Kidney epithelial cell (primary cell): ENCODE measurements at regions not wholly inside any gene's neighbourhood (a gene's known extent, or its start where the extent isn't known, plus 50 kb on each side); places are given as distances from the start of the nearest gene placed in this dataset.
"Not testable (repeated sequence)": the region's sequence is repeated elsewhere in the genome, so short reads cannot be mapped to it uniquely, and the experiment has no call there.

Experiments used
- DNase-seq: peaks from one replicate; pipeline ENCODE4 v3.0.0-alpha.2; 2010; ENCODE audit warnings: low read depth
- H3K27me3 ChIP-seq: 2 replicates; pipeline ENCODE4 v1.6.0; 2011; ENCODE audit warnings: low read length; ENCODE audit not compliant: control insufficient read depth, insufficient read depth
- H3K36me3 ChIP-seq: 2 replicates; pipeline ENCODE4 v1.5.1; 2011; ENCODE audit warnings: low read length; ENCODE audit not compliant: control insufficient read depth, insufficient read depth
- H3K4me3 ChIP-seq: 2 replicates; pipeline ENCODE4 v1.5.1; 2011; ENCODE audit warnings: low read depth, mild to moderate bottlenecking, control low read depth, low read length
- TF ChIP-seq, protein P1 (sequence below): IDR thresholded peaks from 2 replicates; pipeline ENCODE4 v1.5.1; 2011; ENCODE audit warnings: mild to moderate bottlenecking, moderate library complexity, low read length, control low read depth, inconsistent platforms; ENCODE audit not compliant: insufficient read depth, poor library complexity, severe bottlenecking

DNA sequence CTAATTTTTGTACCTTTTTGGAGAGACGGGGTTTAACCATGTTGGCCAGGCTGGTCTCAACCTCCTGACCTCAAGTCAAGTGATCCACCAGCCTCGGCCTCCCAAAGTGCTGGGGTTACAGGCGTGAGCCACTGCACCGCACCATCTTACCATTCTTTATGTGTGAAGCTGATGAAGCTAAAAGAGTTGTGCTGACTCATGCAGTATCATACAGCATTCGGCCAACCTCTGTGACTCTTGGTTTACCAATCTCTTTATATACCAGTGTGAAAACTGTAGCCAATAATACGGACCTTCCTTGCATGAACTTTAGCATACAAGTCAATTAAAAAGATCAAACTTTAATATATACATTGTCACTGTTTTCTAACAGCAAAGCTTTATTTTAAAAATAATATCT lies 878.2 kb upstream of the MBL2 start:
- H3K4me3 ChIP-seq: no peak overlapping the region
- no peaks in the 10 kb centered on the region for H3K27me3 ChIP-seq
- no peak for DNase-seq
- H3K36me3 ChIP-seq: no peaks in the 10 kb centered on the region
- TF ChIP-seq, protein P1, sequence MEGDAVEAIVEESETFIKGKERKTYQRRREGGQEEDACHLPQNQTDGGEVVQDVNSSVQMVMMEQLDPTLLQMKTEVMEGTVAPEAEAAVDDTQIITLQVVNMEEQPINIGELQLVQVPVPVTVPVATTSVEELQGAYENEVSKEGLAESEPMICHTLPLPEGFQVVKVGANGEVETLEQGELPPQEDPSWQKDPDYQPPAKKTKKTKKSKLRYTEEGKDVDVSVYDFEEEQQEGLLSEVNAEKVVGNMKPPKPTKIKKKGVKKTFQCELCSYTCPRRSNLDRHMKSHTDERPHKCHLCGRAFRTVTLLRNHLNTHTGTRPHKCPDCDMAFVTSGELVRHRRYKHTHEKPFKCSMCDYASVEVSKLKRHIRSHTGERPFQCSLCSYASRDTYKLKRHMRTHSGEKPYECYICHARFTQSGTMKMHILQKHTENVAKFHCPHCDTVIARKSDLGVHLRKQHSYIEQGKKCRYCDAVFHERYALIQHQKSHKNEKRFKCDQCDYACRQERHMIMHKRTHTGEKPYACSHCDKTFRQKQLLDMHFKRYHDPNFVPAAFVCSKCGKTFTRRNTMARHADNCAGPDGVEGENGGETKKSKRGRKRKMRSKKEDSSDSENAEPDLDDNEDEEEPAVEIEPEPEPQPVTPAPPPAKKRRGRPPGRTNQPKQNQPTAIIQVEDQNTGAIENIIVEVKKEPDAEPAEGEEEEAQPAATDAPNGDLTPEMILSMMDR: no peak

DNA sequence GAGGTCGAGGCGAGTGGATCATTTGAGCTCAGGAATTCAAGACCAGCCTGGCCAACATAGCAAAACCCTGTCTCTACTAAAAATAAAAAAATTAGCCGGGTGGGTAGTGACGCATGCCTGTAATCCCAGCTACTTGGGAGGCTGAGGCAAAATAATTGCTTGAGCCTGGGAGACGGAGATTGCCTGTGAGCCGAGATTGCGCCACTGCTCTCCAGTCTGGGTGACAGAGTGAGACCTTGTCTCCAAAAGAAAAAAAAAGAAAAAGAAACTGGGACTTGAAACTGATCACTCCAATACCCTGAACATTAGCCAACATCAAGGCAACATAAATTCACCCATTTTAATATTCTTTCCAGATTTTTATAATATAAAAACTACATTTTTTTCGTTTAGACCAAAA lies 874.6 kb upstream of the MBL2 start:
- DNase-seq, H3K36me3 ChIP-seq, H3K27me3 ChIP-seq, H3K4me3 ChIP-seq: not testable (repeated sequence)

DNA sequence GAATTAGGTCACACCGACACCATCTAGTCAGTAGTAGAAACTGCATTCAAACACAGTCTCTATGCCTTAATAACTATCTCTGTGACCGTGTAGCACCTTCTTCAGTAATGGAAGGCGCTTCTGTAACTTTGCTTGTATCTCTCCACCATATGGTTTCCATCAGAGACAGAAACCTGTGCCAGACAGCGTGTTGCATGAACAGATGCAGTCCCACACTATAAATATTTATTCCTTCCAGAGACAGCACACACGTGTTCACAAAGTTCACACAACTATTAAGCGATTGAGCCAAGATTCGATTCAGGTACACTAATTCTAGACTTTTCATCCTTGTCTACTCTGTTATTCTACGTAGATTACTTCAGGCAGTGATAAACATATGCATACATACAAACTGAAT lies 873.9 kb upstream of the MBL2 start:
- H3K36me3 ChIP-seq: no peaks in the 10 kb centered on the region
- no peaks in the 10 kb centered on the region for H3K27me3 ChIP-seq
- TF ChIP-seq, protein P1: no peak
- no peak for DNase-seq
- no peak overlapping the region for H3K4me3 ChIP-seq

DNA sequence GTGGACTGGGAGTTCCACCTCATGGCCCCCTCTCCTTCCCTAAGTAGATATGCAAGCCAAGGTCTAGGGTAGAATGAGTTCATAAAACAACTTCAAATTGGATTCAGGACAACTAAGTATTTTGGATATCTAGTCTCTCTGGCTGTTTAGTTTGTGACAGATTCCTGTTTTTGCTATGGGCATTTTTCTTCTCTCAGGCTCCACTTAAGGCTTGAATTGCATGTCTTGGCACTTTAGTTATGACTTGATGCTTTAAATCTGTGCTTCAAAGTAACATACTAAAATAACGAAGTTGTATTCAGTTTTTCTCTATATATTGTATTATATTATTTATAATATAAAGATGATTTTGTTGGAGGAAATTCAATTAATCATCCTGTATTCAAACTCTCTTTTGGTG lies 873.4 kb upstream of the MBL2 start:
- TF ChIP-seq, protein P1: no peak
- no peak overlapping the region for H3K4me3 ChIP-seq
- DNase-seq: no peak
- H3K27me3 ChIP-seq: no peaks in the 10 kb centered on the region
- no peaks in the 10 kb centered on the region for H3K36me3 ChIP-seq

DNA sequence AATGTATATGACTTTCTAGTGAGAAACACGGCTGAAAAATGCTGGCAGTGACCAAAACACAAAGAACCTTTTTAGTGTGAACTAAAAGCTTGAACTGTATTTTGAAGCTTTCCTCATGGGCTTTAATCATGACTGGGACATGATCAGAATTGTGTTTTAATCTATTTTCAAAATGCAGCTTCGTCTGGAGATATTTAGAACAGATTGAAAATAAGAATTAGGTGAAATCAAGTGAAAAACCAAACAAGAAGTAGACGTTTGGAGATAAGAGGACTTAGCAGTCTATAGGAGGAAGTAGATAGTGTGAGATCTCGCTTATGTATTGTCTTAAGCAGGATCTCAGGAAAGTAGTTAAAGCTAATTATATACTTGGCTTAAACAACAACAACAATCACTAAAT lies 865.4 kb upstream of the MBL2 start:
- no peak for DNase-seq
- no peaks in the 10 kb centered on the region for H3K36me3 ChIP-seq
- TF ChIP-seq, protein P1: no peak
- no peak overlapping the region for H3K4me3 ChIP-seq
- H3K27me3 ChIP-seq: no peaks in the 10 kb centered on the region

DNA sequence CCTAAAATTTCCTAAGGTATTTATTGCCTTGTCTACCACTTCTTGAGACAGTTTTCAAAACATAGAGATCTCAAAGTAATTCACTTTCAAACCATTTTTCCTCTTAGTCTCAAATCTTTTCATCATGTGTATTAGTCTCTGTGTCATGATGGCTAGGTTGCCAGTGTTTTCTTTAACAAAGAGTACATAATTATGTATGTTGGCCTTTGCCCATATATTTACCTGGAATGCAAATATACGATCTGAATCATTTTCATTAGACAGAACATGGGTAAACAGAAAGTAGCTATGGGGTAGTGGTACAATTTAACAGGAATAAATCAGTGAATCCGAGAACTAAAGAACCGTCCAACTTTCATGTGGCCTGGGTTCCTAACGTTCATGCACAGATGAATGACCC lies 852.1 kb upstream of the MBL2 start:
- Histone ChIP-seq H3K4me3 (no peak overlapping the region), H3K27me3 (no peaks in the 10 kb centered on the region), H3K36me3 (no peaks in the 10 kb centered on the region)
- no peak for DNase-seq
- TF ChIP-seq, protein P1: no peak
